ENCODE measurements at regions not wholly inside any gene's neighbourhood (a gene's known extent, or its start where the extent isn't known, plus 50 kb on each side); places are given as distances from the start of the nearest gene placed in this dataset.

DNA sequence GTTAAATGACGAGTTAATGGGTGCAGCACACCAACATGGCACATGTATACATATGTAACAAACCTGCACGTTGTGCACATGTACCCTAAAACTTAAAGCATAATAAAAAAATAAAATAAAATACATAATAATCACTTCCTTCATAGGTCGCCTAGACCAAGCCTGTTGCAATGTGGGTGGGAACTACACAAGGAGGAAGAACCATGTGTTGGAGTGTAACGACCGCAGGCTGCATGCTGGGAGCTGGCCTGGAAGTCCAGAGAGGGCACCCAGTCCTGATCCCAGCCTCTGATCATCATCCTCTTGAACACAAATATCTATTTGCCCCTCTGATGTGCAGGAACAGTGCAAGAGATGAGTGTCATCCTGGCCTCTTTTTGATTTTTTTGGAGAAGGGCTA is 224.7 kb upstream of the ASIC2 start:
- WGBS (ENCODE audit: insufficient coverage) = no CpG with 5 or more reads among the region's 5 CpGs
- no peak overlapping the region for H3K27ac ChIP-seq (ENCODE audit: low read depth in 1 of 2, low read length in 2 of 2)
- no peak overlapping the region for H2AFZ ChIP-seq (ENCODE audit: insufficient read depth, low read depth, low read length, poor library complexity, severe bottlenecking)
- H3K9me3 ChIP-seq (replicated peaks in 1 of 2; ENCODE audit: control insufficient read depth in 1 of 2, insufficient read depth in 1 of 2, low read length in 2 of 2) = no peaks in the 10 kb centered on the region
- H3K36me3 Mint-ChIP-seq = no peaks in the 10 kb centered on the region
- H3K27me3 Mint-ChIP-seq (ENCODE audit: low read depth in 3 of 3) = peaks cover 0 to 5% (median 0%) of the 10 kb centered on the region in 3 donors
- H3K4me3 Mint-ChIP-seq = no peak overlapping the region
- no peaks in the 10 kb centered on the region for H3K79me2 ChIP-seq (ENCODE audit: insufficient read depth, low read length)
- intact Hi-C loops (cut with micrococcal nuclease) = no loop called here
- no peak overlapping the region for H3K9ac ChIP-seq (ENCODE audit: insufficient read depth, low read length, poor library complexity, severe bottlenecking)
- H4K20me1 ChIP-seq (ENCODE audit: insufficient read depth, low read length) = no peaks in the 10 kb centered on the region
- TF ChIP-seq, protein P1, sequence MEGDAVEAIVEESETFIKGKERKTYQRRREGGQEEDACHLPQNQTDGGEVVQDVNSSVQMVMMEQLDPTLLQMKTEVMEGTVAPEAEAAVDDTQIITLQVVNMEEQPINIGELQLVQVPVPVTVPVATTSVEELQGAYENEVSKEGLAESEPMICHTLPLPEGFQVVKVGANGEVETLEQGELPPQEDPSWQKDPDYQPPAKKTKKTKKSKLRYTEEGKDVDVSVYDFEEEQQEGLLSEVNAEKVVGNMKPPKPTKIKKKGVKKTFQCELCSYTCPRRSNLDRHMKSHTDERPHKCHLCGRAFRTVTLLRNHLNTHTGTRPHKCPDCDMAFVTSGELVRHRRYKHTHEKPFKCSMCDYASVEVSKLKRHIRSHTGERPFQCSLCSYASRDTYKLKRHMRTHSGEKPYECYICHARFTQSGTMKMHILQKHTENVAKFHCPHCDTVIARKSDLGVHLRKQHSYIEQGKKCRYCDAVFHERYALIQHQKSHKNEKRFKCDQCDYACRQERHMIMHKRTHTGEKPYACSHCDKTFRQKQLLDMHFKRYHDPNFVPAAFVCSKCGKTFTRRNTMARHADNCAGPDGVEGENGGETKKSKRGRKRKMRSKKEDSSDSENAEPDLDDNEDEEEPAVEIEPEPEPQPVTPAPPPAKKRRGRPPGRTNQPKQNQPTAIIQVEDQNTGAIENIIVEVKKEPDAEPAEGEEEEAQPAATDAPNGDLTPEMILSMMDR (IDR thresholded peaks at IDR 0.05) = no peak
- DNase-seq = no peak
- no peak overlapping the region for H3K4me2 ChIP-seq (replicated peaks; ENCODE audit: extremely low read depth, low read length, poor library complexity, severe bottlenecking)
- no peaks in the 10 kb centered on the region for H3K27me3 ChIP-seq (ENCODE audit: control insufficient read depth in 2 of 2, insufficient read depth in 2 of 2, low read length in 2 of 2)
- peaks cover 0 to 2% (median 1%) of the 10 kb centered on the region in 7 donors for H3K9me3 Mint-ChIP-seq
- H3K36me3 ChIP-seq (replicated peaks in 1 of 2; ENCODE audit: control insufficient read depth in 1 of 2, insufficient read depth in 2 of 2, low read length in 2 of 2) = no peaks in the 10 kb centered on the region
- no peak overlapping the region for H3K27ac Mint-ChIP-seq
- peaks cover 0 to 5% of the 10 kb centered on the region in 2 donors for H3K4me1 ChIP-seq (ENCODE audit: control insufficient read depth in 1 of 2, insufficient read depth in 2 of 2, low read length in 2 of 2)
- H3K4me1 Mint-ChIP-seq = peaks cover 7% of the 10 kb centered on the region
- H3K4me3 ChIP-seq (replicated peaks in 1 of 3; ENCODE audit: low read depth in 2 of 3, low read length in 3 of 3) = no peak overlapping the region

DNA sequence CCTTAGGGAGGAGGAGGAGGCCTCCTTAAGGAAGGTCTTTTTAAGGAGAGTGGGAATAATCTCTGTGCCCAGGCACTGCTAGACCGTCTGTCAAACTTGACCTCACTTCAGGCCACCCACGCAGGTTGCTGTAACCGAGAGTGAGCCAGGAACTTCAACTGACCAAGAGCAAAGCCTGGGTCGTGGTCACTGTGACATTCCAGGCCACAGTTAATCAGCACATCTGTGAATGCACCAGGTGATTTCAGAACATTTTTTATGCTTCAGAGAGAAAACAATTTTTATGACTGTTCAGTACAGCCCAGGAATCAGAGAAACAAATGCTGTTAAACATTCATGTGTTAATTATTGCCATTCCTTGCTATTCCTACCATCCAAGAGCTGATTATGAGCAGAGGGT is 226.6 kb upstream of the ASIC2 start:
- no peak overlapping the region for H3K4me3 ChIP-seq (replicated peaks in 1 of 3; ENCODE audit: low read depth in 2 of 3, low read length in 3 of 3)
- no peak overlapping the region for H3K9ac ChIP-seq (ENCODE audit: insufficient read depth, low read length, poor library complexity, severe bottlenecking)
- no peaks in the 10 kb centered on the region for H3K27me3 ChIP-seq (ENCODE audit: control insufficient read depth in 2 of 2, insufficient read depth in 2 of 2, low read length in 2 of 2)
- no peak for DNase-seq
- no peaks in the 10 kb centered on the region for H3K36me3 ChIP-seq (replicated peaks in 1 of 2; ENCODE audit: control insufficient read depth in 1 of 2, insufficient read depth in 2 of 2, low read length in 2 of 2)
- no peaks in the 10 kb centered on the region for H3K9me3 ChIP-seq (replicated peaks in 1 of 2; ENCODE audit: control insufficient read depth in 1 of 2, insufficient read depth in 1 of 2, low read length in 2 of 2)
- intact Hi-C loops (cut with micrococcal nuclease) = no loop called here
- H3K79me2 ChIP-seq (ENCODE audit: insufficient read depth, low read length) = no peaks in the 10 kb centered on the region
- no peak overlapping the region for H3K4me3 Mint-ChIP-seq
- no peak overlapping the region for H3K4me2 ChIP-seq (replicated peaks; ENCODE audit: extremely low read depth, low read length, poor library complexity, severe bottlenecking)
- no peaks in the 10 kb centered on the region for H3K36me3 Mint-ChIP-seq
- 86% methylated on average over 4 of the region's 4 CpGs for WGBS (ENCODE audit: insufficient coverage)
- H3K4me1 ChIP-seq (ENCODE audit: control insufficient read depth in 1 of 2, insufficient read depth in 2 of 2, low read length in 2 of 2) = peaks cover 0 to 5% of the 10 kb centered on the region in 2 donors
- H2AFZ ChIP-seq (ENCODE audit: insufficient read depth, low read depth, low read length, poor library complexity, severe bottlenecking) = no peak overlapping the region
- peaks cover 7% of the 10 kb centered on the region for H3K4me1 Mint-ChIP-seq
- H3K9me3 Mint-ChIP-seq = peaks cover 0 to 2% (median 0%) of the 10 kb centered on the region in 7 donors
- H3K27me3 Mint-ChIP-seq (ENCODE audit: low read depth in 3 of 3) = peaks cover 0 to 4% (median 0%) of the 10 kb centered on the region in 3 donors
- no peak overlapping the region for H3K27ac Mint-ChIP-seq
- H3K27ac ChIP-seq (ENCODE audit: low read depth in 1 of 2, low read length in 2 of 2) = no peak overlapping the region
- TF ChIP-seq, protein P1 (IDR thresholded peaks at IDR 0.05) = no peak
- no peaks in the 10 kb centered on the region for H4K20me1 ChIP-seq (ENCODE audit: insufficient read depth, low read length)

All from CD14-positive monocyte (primary cell).